ENCODE measurements at regions not wholly inside any gene's neighbourhood (a gene's known extent, or its start where the extent isn't known, plus 50 kb on each side); places are given as distances from the start of the nearest gene placed in this dataset.

DNA sequence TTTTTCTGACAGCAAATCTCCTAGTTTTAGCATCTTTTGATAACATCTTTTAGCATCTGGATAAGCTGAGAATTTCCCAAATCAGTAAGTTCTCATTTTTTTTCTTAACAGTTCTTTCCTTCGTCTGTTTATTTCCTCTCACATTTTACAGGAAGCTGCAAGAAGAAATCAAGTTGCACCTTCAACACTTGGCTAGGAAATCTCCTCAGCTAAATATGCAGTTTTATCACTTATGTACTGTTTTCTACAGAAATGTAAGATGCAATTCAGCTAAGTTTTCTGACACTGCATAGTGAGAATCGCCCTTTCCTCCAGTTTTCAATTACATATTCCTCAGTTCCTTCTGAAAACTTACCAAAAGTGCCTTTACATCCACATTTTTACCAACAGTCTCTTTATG is 59.0 kb upstream of the MSX2 start:
- Histone ChIP-seq H3K27ac (no peak overlapping the region), H3K36me3 (no peaks in the 10 kb centered on the region), H3K4me1 (no peaks in the 10 kb centered on the region), H3K4me3 (no peak overlapping the region), H3K9me3 (peaks cover 0 to 21% (median 15%) of the 10 kb centered on the region in 8 donors), H3K27me3 (replicated peaks in 1 of 7) (peaks cover 0 to 11% (median 0%) of the 10 kb centered on the region in 7 donors)
- TF ChIP-seq, protein P1, sequence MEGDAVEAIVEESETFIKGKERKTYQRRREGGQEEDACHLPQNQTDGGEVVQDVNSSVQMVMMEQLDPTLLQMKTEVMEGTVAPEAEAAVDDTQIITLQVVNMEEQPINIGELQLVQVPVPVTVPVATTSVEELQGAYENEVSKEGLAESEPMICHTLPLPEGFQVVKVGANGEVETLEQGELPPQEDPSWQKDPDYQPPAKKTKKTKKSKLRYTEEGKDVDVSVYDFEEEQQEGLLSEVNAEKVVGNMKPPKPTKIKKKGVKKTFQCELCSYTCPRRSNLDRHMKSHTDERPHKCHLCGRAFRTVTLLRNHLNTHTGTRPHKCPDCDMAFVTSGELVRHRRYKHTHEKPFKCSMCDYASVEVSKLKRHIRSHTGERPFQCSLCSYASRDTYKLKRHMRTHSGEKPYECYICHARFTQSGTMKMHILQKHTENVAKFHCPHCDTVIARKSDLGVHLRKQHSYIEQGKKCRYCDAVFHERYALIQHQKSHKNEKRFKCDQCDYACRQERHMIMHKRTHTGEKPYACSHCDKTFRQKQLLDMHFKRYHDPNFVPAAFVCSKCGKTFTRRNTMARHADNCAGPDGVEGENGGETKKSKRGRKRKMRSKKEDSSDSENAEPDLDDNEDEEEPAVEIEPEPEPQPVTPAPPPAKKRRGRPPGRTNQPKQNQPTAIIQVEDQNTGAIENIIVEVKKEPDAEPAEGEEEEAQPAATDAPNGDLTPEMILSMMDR (IDR thresholded peaks at IDR 0.05 in 8 of 11, conservative IDR thresholded peaks at IDR 0.05 in 3 of 11) = no peak
- TF ChIP-seq POLR2AphosphoS5 (IDR thresholded peaks at IDR 0.05) (no peak), POLR2A (IDR thresholded peaks at IDR 0.05) (no peak)
- no peak for DNase-seq
- 53 to 70% (median 63%) methylated on average over 2 of the region's 2 CpGs for WGBS, 5 donors
- intact Hi-C loops (cut with DNase I; ENCODE audit: low total_unique reads) = no loop called here

DNA sequence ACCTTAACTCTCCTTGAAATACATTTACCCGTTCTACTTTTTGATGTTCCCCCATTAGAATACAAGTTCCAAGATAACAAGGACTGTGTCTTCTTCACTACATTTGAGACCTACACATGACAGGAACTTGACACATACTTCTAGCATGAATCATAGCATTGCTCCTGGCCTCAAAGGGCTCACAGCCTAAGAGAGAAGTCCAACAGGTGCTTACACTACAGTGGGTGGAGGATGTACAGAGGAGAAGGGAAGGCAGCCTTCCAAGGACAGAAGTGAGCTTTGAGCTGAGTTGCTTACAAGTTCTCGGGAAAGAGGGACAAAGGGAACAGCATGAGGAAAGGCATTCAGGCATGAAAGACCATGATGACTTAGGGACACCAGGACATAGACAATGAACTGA is 56.9 kb upstream of the MSX2 start:
- no peaks in the 10 kb centered on the region for H3K4me1 ChIP-seq
- no peaks in the 10 kb centered on the region for H3K36me3 ChIP-seq
- no peak overlapping the region for H3K27ac ChIP-seq
- H3K27me3 ChIP-seq (replicated peaks in 1 of 7) = peaks cover 0 to 6% (median 0%) of the 10 kb centered on the region in 7 donors
- WGBS, 5 donors = 89 to 96% (median 90%) methylated on average over 2 of the region's 2 CpGs
- peaks cover 0 to 21% (median 15%) of the 10 kb centered on the region in 8 donors for H3K9me3 ChIP-seq
- H3K4me3 ChIP-seq = no peak overlapping the region
- TF ChIP-seq, protein P1 (IDR thresholded peaks at IDR 0.05 in 8 of 11, conservative IDR thresholded peaks at IDR 0.05 in 3 of 11) = no peak
- TF ChIP-seq POLR2AphosphoS5 (IDR thresholded peaks at IDR 0.05) (no peak), POLR2A (IDR thresholded peaks at IDR 0.05) (no peak)
- intact Hi-C loops (cut with DNase I; ENCODE audit: low total_unique reads) = no loop called here
- no peak for DNase-seq

DNA sequence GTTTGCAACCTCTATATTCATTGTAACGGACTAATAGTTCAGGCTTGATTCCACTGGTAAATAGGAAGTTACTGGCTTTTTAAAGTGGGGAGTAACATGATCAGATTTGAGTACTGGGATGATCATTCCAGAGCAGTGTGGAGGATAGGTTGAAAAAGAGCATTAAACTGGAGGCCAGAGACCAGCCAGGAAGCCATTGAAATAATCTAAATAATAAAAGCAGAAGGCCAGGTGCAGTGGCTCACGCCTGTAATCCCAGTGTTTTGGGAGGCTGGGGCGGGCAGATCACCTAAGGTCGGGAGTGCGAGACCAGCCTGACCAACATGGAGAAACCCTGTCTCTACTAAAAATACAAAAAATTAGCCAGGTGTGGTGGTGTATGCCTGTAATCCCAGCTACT is 56.0 kb upstream of the MSX2 start:
- no peak for TF ChIP-seq POLR2AphosphoS5 (IDR thresholded peaks at IDR 0.05)
- TF ChIP-seq, protein P1 (IDR thresholded peaks at IDR 0.05 in 8 of 11, conservative IDR thresholded peaks at IDR 0.05 in 3 of 11) = no peak
- TF ChIP-seq POLR2A (IDR thresholded peaks at IDR 0.05) = no peak
- no peak overlapping the region for H3K4me3 ChIP-seq
- DNase-seq = no peak
- WGBS, 5 donors = 82 to 91% (median 87%) methylated on average over 5 of the region's 5 CpGs
- H3K27ac ChIP-seq = no peak overlapping the region
- H3K36me3 ChIP-seq = no peaks in the 10 kb centered on the region
- intact Hi-C loops (cut with DNase I; ENCODE audit: low total_unique reads) = no loop called here
- H3K4me1 ChIP-seq = no peaks in the 10 kb centered on the region
- peaks cover 0 to 3% (median 0%) of the 10 kb centered on the region in 7 donors for H3K27me3 ChIP-seq (replicated peaks in 1 of 7)
- peaks cover 0 to 21% (median 15%) of the 10 kb centered on the region in 8 donors for H3K9me3 ChIP-seq

Small RNA genes in the stretch of these regions (small RNA-seq; reads per million reads assigned to genes)
- gene HIGD1AP3 (0 reads per million in 4 donors), gene SUMO2P6 (0 reads per million in 4 donors)
